ENCODE measurements at regions not wholly inside any gene's neighbourhood (a gene's known extent, or its start where the extent isn't known, plus 50 kb on each side); places are given as distances from the start of the nearest gene placed in this dataset.

GRCh38 chr20:40806929-40807820 is 118.1 kb upstream of the MAFB start:
- intact Hi-C loops (cut with micrococcal nuclease), result no loop called here

DNA sequence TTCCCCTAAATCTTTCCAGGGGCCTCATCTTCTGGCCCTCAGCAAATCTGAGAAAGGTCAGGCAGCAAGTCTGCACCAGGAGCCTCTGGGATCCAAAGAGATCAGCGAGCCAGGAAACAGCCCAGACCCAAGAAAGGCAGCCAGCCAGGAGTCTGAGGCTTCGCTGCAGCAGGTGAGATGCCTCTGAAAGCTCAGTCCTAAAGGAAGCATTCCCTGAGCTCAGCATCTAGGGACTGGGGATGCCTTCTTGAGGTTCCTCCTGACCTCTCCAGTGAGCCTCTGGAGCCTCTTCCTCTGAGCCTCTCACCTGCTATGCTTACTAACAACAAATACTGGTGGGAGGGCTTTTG is 118.8 kb upstream of the MAFB start:
- intact Hi-C loops (cut with micrococcal nuclease), result no loop called here

- intact Hi-C loops (cut with micrococcal nuclease), result no loop called here
These were observed 119.9 kb upstream of the MAFB start for GRCh38 chr20:40808936-40809335.

- intact Hi-C loops (cut with micrococcal nuclease), result no loop called here
These were observed 120.3 kb upstream of the MAFB start for GRCh38 chr20:40809361-40809760.

DNA sequence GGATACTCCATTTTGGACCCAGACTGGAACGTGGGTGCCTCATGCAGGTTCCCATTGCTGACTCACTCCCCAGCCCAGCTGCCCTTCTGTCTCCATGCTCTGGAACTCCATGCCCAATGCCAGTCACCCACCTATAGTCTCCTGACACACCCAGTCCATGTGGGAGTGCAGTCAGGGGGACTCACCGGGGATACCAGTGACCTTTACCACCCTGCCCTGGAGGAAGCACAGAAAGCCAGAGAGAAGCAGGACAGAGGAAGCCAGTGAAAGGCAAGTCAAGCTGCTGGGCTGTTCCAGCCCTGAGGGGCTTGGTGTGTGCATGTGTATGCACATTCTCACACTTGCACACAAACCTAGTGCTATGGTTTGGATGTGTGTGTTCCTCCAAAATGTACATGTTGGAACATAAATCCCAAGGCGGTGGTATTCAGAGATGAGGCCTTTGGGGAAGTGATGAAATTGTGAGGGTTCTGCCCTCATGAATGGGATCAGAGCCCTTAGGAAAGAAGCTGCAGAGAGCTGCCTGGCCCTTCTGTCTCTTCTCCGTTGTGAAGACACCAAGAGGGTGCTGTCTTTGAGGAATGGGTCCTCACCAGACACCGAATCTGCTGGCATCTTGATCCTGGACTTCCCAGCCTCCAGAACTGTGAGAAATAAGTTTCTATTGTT is 121.4 kb upstream of the MAFB start:
- intact Hi-C loops (cut with micrococcal nuclease), result no loop called here

GRCh38 chr20:40811004-40811403 is 122.0 kb upstream of the MAFB start:
- intact Hi-C loops (cut with micrococcal nuclease), result no loop called here

DNA sequence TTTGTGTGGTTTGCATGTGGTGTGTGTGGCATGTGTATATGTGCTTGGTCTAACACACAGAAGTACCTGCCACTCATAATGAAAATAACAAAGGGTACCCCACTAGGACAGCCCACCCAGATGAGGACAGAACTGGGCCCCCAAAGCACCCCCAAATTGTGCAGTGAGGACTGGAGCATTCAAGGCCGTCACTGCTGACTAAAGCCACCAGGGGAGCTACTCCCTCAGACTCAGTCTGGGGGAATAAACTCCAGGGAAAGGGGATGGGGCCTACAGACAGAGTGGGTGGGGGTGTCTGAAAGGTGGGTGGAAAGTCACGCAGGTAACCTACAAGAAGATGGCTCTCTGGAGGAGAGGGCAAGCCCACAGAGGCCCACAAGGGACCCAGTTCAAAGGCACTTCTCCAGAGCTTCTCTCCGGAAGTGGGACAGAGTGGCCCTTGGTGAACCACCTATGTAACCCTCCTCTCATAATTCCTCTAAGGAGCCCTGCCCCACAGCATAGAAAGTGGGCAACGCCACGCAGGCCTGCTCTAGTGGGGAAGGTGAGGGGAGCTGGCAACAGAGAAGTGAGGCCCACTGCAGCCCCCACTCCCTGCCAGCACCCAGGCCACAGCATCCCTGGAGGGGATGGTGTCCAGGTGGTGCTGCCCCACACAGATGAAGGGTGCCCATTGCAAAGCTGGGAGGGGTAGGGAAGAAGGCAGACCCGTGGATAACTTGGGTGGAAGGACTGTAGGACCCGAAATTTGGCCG is 122.8 kb upstream of the MAFB start:
- intact Hi-C loops (cut with micrococcal nuclease), result no loop called here

GRCh38 chr20:40812415-40812925 is 123.4 kb upstream of the MAFB start:
- intact Hi-C loops (cut with micrococcal nuclease), result no loop called here

GRCh38 chr20:40813029-40813431 is 124.0 kb upstream of the MAFB start:
- intact Hi-C loops (cut with micrococcal nuclease), result no loop called here

- intact Hi-C loops (cut with micrococcal nuclease), result no loop called here
These were observed 124.9 kb upstream of the MAFB start for GRCh38 chr20:40813708-40814630.

DNA sequence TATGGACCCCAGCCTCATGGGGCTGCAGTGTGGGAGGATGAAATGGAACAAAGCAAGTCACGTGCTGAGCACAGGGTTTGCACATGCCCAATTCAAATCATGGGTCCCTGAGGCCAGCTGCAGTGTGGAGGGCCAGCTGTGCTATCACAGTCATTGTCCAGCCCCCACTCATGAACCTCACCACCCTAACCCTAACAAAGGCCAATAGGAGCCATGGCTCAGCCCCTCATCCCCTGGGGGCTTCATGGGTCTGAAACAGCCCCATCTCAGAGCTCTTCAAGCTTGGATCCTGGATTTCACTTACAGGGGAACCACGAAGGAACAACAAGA is 125.6 kb upstream of the MAFB start:
- intact Hi-C loops (cut with micrococcal nuclease), result no loop called here

- intact Hi-C loops (cut with micrococcal nuclease), result no loop called here
These were observed 126.4 kb upstream of the MAFB start for GRCh38 chr20:40815156-40816038.

DNA sequence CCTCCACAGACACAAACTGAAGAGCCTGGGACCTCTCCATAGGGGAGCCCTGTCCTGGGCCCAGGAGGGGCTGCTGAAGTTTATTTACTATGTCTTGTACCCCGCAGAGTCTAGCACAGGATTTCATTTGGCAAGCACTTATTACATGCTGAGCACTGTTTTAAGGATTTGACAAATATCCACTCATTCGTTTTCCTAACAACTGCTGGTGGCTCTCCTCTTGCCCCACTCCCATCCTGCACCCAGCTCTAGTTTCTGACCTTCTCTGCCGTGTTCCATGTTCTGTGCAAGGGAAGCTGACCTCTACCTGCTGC is 127.0 kb upstream of the MAFB start:
- intact Hi-C loops (cut with micrococcal nuclease), result no loop called here

GRCh38 chr20:40821429-40821828 is 132.4 kb upstream of the MAFB start:
- intact Hi-C loops (cut with micrococcal nuclease), result no loop called here

- intact Hi-C loops (cut with micrococcal nuclease), result no loop called here
These were observed 137.7 kb upstream of the MAFB start for GRCh38 chr20:40826699-40827098.

DNA sequence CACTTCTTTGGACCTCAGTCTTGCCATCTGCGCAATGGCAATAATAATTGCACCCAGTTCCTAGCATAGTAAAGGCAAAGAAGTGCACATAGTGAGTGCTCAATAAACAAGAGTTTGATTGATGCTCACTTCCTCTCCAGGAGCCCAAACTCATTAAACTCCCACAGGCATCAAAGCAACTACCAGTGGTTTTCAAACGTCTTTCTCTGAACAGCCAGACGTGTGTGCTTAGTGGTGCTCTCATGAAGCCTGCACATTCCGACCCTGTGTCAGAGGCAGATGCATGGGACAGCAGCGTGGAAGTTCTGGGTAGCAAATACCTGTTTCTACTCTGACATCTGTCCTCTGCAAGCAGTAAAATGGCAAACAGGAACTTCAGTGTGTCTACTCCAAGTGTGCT is 146.3 kb upstream of the MAFB start:
- intact Hi-C loops (cut with micrococcal nuclease), result no loop called here

GRCh38 chr20:40838509-40838908 is 149.5 kb upstream of the MAFB start:
- intact Hi-C loops (cut with micrococcal nuclease), result no loop called here

DNA sequence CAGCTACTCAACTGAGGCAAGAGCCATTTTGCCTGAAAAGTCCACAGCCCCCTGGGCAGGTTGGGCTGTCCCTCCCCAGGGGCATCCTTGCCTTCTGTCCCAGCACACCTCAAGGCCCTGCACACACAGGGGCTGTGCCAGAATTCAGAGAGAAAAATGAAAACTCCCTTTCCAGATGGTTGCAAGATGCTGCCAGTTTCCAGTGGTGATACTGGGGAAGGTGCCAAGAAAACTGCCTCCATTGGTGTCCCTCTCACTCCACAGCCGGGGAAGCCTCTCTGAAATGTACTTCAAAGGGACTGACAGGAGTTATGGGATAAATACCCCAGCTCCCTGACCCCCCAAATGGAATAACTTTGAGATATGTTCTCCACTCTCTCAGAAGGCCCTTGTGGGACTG is 154.2 kb upstream of the MAFB start:
- intact Hi-C loops (cut with micrococcal nuclease), result no loop called here

GRCh38 chr20:40844332-40844731 is 155.3 kb upstream of the MAFB start:
- intact Hi-C loops (cut with micrococcal nuclease), result no loop called here

DNA sequence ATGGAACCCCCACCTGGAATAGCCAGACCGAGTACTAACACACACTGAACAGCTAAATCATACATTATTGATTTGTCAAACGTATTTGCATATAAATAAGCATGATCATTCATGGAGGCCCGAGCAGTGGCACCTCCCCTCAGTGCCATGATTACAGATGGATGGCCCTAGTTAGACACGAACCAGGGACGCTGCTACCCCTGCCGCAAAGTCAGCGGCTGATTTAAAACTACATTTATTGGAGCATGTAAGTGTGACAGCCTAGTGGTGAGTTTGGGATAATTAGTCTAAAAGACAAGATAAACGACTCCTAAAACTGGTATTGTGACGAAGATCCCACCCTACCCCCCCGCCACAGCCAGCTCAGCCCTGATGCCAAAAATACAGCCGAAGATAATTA is 159.1 kb upstream of the MAFB start:
- intact Hi-C loops (cut with micrococcal nuclease), result no loop called here

Data from T-helper 2 cell treated with Interferon-gamma antibody and Interleukin-4, amounts not matched to agents 100 ng/mL and 5 ng/mL, for 36 hours (primary cell).